ENCODE measurements at regions not wholly inside any gene's neighbourhood (a gene's known extent, or its start where the extent isn't known, plus 50 kb on each side); places are given as distances from the start of the nearest gene placed in this dataset.

DNA sequence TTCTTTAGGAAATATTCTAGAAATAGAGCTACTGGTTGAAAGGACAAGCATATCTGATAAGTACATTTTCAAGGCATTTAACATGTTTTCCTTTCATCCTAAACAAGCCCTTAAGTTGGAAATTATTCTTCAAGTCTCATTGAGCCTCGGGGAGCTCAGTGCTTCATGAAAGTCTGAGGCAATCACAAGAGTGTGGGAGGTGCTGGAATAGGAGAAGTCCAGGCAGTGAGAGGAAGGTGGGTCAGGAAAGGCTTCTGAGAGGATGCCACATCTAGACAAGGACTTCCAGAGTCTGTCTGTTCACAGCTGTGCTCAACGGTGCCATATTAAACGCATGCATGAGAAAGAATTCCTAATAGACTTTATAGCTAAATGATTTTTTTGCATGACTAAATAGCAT lies 69.8 kb downstream of the CD83 start:
- DNase-seq (ENCODE audit: low spot score): no peak

- DNase-seq (ENCODE audit: low spot score): no peak
Observed at GRCh38 chr6:14189074-14189473, 71.5 kb downstream of the CD83 start.

DNA sequence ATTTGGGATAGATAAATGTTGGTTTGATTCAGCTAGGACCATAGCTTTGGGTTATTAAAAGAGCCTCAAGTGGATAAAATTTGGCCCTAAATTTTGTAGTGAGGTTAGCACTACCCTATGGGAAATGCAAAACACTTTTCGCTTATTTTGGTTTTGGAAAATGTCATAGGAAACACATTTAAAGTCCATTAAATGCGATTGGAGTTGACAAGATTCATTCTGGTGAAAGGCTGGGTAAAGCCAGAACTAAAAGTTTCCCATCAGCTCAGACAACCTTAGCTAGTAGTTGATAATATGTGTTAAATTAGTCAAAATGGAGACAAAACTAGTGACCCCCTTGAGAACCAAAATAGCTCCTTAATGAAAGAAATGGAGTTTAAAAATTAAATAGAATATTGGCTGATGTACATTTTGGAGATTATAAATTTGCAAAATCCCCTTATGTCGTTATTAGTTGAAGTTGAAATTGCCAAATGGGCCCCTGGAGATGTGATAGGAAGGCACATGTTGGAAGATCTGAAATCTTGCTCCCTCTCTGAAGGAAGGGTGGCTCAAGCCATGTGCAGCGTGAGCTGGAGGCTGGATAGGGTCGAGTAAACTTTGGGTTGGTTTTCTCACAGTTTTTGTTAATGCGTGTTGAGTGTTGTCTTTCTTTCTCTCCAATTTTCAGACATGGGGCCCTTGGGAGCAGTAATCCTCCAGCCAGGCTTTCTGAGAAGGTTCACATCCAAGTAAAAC lies 72.8 kb downstream of the CD83 start:
- no peak for DNase-seq (ENCODE audit: low spot score)

DNA sequence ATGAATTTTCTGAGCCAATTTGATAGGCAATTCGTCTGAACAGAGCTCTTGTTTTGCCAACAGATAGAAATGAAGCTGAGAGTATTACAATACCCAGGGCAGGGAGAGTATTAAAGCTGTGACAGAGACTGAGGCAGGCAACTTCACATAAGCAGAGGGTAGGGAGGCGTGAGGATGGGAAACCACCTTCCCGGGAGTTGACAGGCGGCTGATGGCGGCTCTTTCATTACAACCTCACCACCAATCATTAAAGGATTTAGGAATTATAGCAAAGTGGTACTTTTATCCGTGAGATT lies 73.3 kb downstream of the CD83 start:
- DNase-seq (ENCODE audit: low spot score): no peak

DNA sequence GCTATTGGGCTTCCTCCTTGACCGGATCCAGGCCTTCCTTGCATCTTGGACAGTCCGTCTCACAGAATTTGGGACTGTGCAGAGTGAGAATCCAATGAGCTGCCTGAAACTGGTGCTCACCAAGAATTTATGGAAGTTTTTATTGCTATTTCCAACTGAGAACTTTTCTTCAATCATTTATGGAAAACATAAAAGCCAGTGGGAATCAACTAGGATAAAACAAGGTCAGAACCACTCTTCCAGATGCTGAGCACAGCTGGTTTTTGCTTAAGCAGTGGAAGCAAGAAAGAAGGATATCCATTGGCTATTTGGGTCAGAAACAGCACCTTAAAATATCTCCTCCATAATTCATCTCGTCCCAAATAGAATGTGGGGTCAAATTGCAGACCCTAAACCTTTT lies 74.2 kb downstream of the CD83 start:
- DNase-seq (ENCODE audit: low spot score): no peak

GRCh38 chr6:14192216-14192788 lies 74.7 kb downstream of the CD83 start:
- DNase-seq (ENCODE audit: low spot score): no peak

GRCh38 chr6:14193524-14193923 lies 76.0 kb downstream of the CD83 start:
- DNase-seq (ENCODE audit: low spot score): no peak

GRCh38 chr6:14194483-14194882 lies 76.9 kb downstream of the CD83 start:
- no peak for DNase-seq (ENCODE audit: low spot score)

GRCh38 chr6:14194976-14195375 lies 77.4 kb downstream of the CD83 start:
- DNase-seq (ENCODE audit: low spot score): no peak

DNA sequence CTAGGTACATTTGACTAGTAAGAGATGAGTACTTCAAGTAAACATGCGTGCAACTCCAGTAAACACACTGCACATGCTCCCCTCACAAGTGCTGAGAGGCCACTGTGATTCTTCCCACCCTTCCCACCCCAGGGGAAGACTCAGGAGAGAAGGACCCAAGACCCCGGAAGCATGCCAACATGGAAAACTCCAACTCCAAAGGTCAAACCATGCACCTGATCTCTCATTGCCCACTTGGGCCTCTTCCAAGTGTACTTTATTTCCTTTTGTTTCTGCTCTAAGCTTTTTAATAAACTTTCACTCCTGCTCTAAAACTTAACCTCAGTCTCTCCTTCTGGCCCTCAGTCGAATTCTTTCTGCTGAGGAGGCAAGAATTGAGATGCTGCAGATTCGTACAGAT lies 78.5 kb downstream of the CD83 start:
- no peak for DNase-seq (ENCODE audit: low spot score)

- no peak for DNase-seq (ENCODE audit: low spot score)
Observed at GRCh38 chr6:14197118-14197517, 79.5 kb downstream of the CD83 start.

- no peak for DNase-seq (ENCODE audit: low spot score)
Observed at GRCh38 chr6:14200047-14200446, 82.5 kb downstream of the CD83 start.

DNA sequence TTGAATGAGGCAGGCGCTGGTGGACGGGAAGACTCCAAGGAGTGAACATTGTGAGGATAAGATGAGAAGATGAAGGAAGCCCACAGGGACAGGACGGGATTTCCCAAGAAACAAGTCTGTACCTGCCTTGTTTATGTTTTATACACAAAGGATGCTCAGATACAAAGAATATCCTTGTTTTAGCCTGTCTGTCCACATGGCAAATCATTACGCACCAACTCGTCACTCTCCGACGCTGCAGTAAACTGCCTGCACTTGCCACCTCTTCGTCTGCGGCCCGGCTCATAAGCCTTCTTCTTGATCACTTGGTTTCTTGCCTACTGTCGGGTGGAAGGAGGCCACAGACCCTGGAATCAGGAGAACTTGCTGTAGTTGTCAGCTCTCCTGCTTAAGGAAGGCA lies 85.4 kb downstream of the CD83 start:
- DNase-seq (ENCODE audit: low spot score): no peak

- no peak for DNase-seq (ENCODE audit: low spot score)
Observed at GRCh38 chr6:14206391-14206790, 88.8 kb downstream of the CD83 start.

GRCh38 chr6:14207448-14207847 lies 89.9 kb downstream of the CD83 start:
- DNase-seq (ENCODE audit: low spot score): no peak

- no peak for DNase-seq (ENCODE audit: low spot score)
Observed at GRCh38 chr6:14209000-14209399, 91.4 kb downstream of the CD83 start.

DNA sequence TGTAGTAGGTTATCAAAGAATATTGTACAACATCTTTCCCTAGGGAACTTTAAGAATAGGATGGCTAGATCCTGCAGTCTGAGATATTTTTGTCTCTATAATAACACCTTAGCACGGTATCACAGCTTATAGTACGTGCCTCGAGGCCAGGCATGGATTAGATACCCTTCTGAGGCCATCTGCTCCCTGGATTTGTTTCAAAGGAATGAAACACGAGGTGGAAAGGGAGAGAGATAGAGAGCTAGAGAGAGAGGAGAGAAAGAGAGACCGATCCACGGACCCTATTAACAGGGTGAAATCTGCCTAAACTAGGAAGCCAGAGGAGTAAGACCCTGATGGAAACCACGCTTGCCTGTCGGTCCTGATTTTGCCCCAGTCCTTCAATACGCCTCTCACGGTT lies 92.5 kb downstream of the CD83 start:
- DNase-seq (ENCODE audit: low spot score): peak; percentile 41

- DNase-seq (ENCODE audit: low spot score): peak; percentile 92
Observed at GRCh38 chr6:14210663-14211561, 93.3 kb downstream of the CD83 start.

DNA sequence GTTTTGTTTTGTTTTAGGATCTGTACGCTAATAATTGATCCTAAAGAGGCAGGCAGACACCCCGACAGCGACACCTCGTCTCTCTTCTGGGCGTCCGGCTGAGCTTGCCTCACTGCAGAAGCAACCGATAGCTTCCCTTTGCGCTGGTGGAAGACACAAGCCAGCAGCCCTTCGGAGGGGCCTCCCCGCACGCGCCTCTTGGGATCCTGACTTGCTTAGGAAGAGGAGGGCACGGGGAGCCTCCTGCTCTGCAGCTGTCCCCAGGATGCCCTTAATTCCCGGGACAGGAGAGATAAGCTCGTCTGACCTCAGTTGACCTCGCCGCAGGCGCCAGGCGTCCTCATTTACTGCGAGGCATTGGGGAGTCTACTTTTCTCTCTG lies 94.0 kb downstream of the CD83 start:
- DNase-seq (ENCODE audit: low spot score): peak; percentile 96

GRCh38 chr6:14212020-14212419 lies 94.4 kb downstream of the CD83 start:
- DNase-seq (ENCODE audit: low spot score): no peak

GRCh38 chr6:14212632-14213031 lies 95.1 kb downstream of the CD83 start:
- peak; percentile 4 for DNase-seq (ENCODE audit: low spot score)

- DNase-seq (ENCODE audit: low spot score): no peak
Observed at GRCh38 chr6:14216946-14217684, 99.5 kb downstream of the CD83 start.
